Stimulated activated CD8-positive, alpha-beta memory T cell treated with anti-CD3 and anti-CD28 coated beads, Interleukin-7, amount 100 ng/mL, for 4 hours (primary cell): ENCODE measurements at regions not wholly inside any gene's neighbourhood (a gene's known extent, or its start where the extent isn't known, plus 50 kb on each side); places are given as distances from the start of the nearest gene placed in this dataset.
A peak's percentile ranks its signal among the peaks of the same experiment; 100 is the strongest.
"Not testable (repeated sequence)": the region's sequence is repeated elsewhere in the genome, so short reads cannot be mapped to it uniquely, and the experiment has no call there.

Source experiments
- DNase-seq, 2 donors: peaks; one replicate each; pipeline ENCODE4 v3.0.0-alpha.2; 2020; ENCODE audit warnings: low read depth in 2 of 2

- peak; percentile 62 to 63 for DNase-seq
These were observed 132.3 kb upstream of the C11orf58 start for GRCh38 chr11:16605894-16606783.

- no peak for DNase-seq
These were observed 133.0 kb upstream of the C11orf58 start for GRCh38 chr11:16605389-16605893.

GRCh38 chr11:16604794-16605388, 133.6 kb upstream of the C11orf58 start:
- DNase-seq, result no peak

- DNase-seq, result no peak
These were observed 134.3 kb upstream of the C11orf58 start for GRCh38 chr11:16603890-16604793.

- DNase-seq, result no peak
These were observed 135.2 kb upstream of the C11orf58 start for GRCh38 chr11:16603245-16603644.

GRCh38 chr11:16598906-16599305, 139.5 kb upstream of the C11orf58 start:
- DNase-seq, result no peak

GRCh38 chr11:16598032-16598431, 140.4 kb upstream of the C11orf58 start:
- no peak for DNase-seq

GRCh38 chr11:16596231-16596630, 142.2 kb upstream of the C11orf58 start:
- no peak for DNase-seq

GRCh38 chr11:16591157-16591556, 147.3 kb upstream of the C11orf58 start:
- no peak for DNase-seq

GRCh38 chr11:16587670-16588069, 150.8 kb upstream of the C11orf58 start:
- DNase-seq, result no peak

GRCh38 chr11:16584569-16584968, 153.9 kb upstream of the C11orf58 start:
- no peak for DNase-seq

- not testable (repeated sequence) for DNase-seq
These were observed 157.4 kb upstream of the C11orf58 start for GRCh38 chr11:16581078-16581477.

- no peak for DNase-seq
These were observed 161.0 kb upstream of the C11orf58 start for GRCh38 chr11:16577490-16577889.

GRCh38 chr11:16574889-16575288, 163.6 kb upstream of the C11orf58 start:
- not testable (repeated sequence) for DNase-seq

- no peak for DNase-seq
These were observed 165.5 kb upstream of the C11orf58 start for GRCh38 chr11:16572945-16573344.

- DNase-seq, result no peak
These were observed 177.3 kb upstream of the C11orf58 start for GRCh38 chr11:16561150-16561549.

GRCh38 chr11:16558494-16558893, 180.0 kb upstream of the C11orf58 start:
- DNase-seq, result no peak

- DNase-seq, result no peak
These were observed 182.5 kb upstream of the C11orf58 start for GRCh38 chr11:16555956-16556355.

GRCh38 chr11:16554361-16554760, 184.1 kb upstream of the C11orf58 start:
- no peak for DNase-seq

- no peak for DNase-seq
These were observed 190.6 kb upstream of the C11orf58 start for GRCh38 chr11:16547879-16548278.

- no peak for DNase-seq
These were observed 187.3 kb upstream of the SOX6 start for GRCh38 chr11:16543642-16544041.

GRCh38 chr11:16542353-16542752, 186.0 kb upstream of the SOX6 start:
- DNase-seq, result no peak
